ENCODE measurements at regions not wholly inside any gene's neighbourhood (a gene's known extent, or its start where the extent isn't known, plus 50 kb on each side); places are given as distances from the start of the nearest gene placed in this dataset.

DNA sequence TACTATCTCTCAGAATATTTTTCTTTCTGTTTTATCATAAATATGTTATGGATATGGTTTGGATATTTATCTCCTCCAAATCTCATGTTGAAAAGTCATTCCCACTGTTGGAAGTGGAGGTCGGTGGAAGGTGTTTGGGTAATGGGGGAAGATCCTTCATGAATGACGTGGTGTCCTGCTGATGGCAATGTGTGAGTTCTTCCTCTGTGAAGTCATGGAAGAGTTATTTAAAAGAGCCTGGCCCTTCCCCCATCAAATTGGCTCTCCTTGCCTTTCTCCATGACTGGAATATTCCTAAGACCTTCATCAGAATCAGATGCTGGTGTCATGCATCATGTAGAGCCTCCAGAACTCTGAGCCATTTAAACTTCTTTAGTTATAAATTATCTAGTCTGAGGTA is 1291.6 kb downstream of the FSCB start:
- FAIRE-seq (no peak), DNase-seq (ENCODE audit: low read depth, low spot score) (no peak)
- H3K9ac ChIP-seq (replicated peaks; ENCODE audit: extremely low read depth, insufficient read depth, low read length) = no peak overlapping the region
- H3K36me3 ChIP-seq (ENCODE audit: control insufficient read depth in 2 of 2, extremely low read depth in 1 of 2, insufficient read depth in 2 of 2, low read length in 2 of 2) = no peaks in the 10 kb centered on the region
- TF ChIP-seq FOS (IDR thresholded peaks at IDR 0.05; ENCODE audit: borderline replicate concordance, insufficient read depth, low read length) = no peak
- intact Hi-C loops (cut with micrococcal nuclease) = no loop called here
- H3K27ac ChIP-seq (ENCODE audit: insufficient read depth, low read depth, low read length) = no peak overlapping the region
- BruUV-seq (replicated peaks) = no TSS peak
- no peak overlapping the region for H3K4me3 ChIP-seq (replicated peaks in 1 of 3; ENCODE audit: insufficient read depth in 1 of 3, low read depth in 1 of 3, low read length in 3 of 3)
- no peak overlapping the region for H2AFZ ChIP-seq (ENCODE audit: low read depth, low read length)
- H3K4me2 ChIP-seq (ENCODE audit: insufficient read depth, low read length) = no peak overlapping the region
- H4K20me1 ChIP-seq (replicated peaks; ENCODE audit: control insufficient read depth, extremely low read depth, insufficient read depth, low read length) = no peaks in the 10 kb centered on the region
- H3K9me3 ChIP-seq (replicated peaks; ENCODE audit: control insufficient read depth, insufficient read depth, low read length) = peaks cover 7% of the 10 kb centered on the region
- H3K79me2 ChIP-seq (ENCODE audit: control insufficient read depth, insufficient read depth, low read length) = no peaks in the 10 kb centered on the region
- POLR2A ChIA-PET = no interaction called here
- CTCF ChIA-PET = no interaction called here
- H3K27me3 ChIP-seq (ENCODE audit: control insufficient read depth in 2 of 2, insufficient read depth in 2 of 2, low read length in 2 of 2) = no peaks in the 10 kb centered on the region
- H3K9me1 ChIP-seq (replicated peaks; ENCODE audit: control insufficient read depth, extremely low read depth, insufficient read depth, low read length) = no peaks in the 10 kb centered on the region
- dilution Hi-C loops (cut with MboI; ENCODE audit: extremely low pct_ligation_motif_present, low sequenced_read_pairs) = no loop called here
- no peaks in the 10 kb centered on the region for H3K4me1 ChIP-seq (ENCODE audit: control insufficient read depth, extremely low read depth, insufficient read depth, low read length)

DNA sequence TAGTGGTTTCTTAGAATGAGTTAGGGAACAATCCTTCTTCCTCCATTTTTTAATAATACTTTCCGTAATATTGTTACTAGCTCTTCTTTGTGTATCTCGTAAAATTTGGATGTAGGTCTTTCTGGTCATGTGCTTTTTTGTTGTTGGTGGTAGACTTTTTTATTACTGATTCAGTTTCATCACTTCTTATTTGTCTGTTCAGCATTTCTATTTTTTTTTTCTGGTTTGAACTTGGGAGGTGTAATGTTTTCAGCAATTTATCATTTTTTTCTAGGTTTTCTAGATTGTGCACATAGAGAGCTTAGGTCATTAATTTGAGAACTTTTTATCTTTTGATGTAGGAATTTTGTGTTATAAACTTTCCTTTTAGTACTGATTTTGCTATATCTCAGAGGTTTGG is 1299.9 kb downstream of the FSCB start:
- no peak for FAIRE-seq
- intact Hi-C loops (cut with micrococcal nuclease) (no loop called here), dilution Hi-C loops (cut with MboI; ENCODE audit: extremely low pct_ligation_motif_present, low sequenced_read_pairs) (no loop called here)
- DNase-seq (ENCODE audit: low read depth, low spot score) = no peak
- no peak overlapping the region for H3K27ac ChIP-seq (ENCODE audit: insufficient read depth, low read depth, low read length)
- H3K4me3 ChIP-seq (replicated peaks in 1 of 3; ENCODE audit: insufficient read depth in 1 of 3, low read depth in 1 of 3, low read length in 3 of 3) = no peak overlapping the region
- no peaks in the 10 kb centered on the region for H4K20me1 ChIP-seq (replicated peaks; ENCODE audit: control insufficient read depth, extremely low read depth, insufficient read depth, low read length)
- peaks cover 2% of the 10 kb centered on the region for H3K9me1 ChIP-seq (replicated peaks; ENCODE audit: control insufficient read depth, extremely low read depth, insufficient read depth, low read length)
- peaks cover 2% of the 10 kb centered on the region for H3K9me3 ChIP-seq (replicated peaks; ENCODE audit: control insufficient read depth, insufficient read depth, low read length)
- no TSS peak for BruUV-seq (replicated peaks)
- TF ChIP-seq GATA2 (IDR thresholded peaks at IDR 0.05; ENCODE audit: insufficient read depth, insufficient read length, low read depth, low read length) = no peak
- no peaks in the 10 kb centered on the region for H3K4me1 ChIP-seq (ENCODE audit: control insufficient read depth, extremely low read depth, insufficient read depth, low read length)
- no peaks in the 10 kb centered on the region for H3K27me3 ChIP-seq (ENCODE audit: control insufficient read depth in 2 of 2, insufficient read depth in 2 of 2, low read length in 2 of 2)
- H3K79me2 ChIP-seq (ENCODE audit: control insufficient read depth, insufficient read depth, low read length) = no peaks in the 10 kb centered on the region
- H3K36me3 ChIP-seq (ENCODE audit: control insufficient read depth in 2 of 2, extremely low read depth in 1 of 2, insufficient read depth in 2 of 2, low read length in 2 of 2) = no peaks in the 10 kb centered on the region
- no peak overlapping the region for H3K4me2 ChIP-seq (ENCODE audit: insufficient read depth, low read length)
- ChIA-PET POLR2A (no interaction called here), CTCF (no interaction called here)
- no peak overlapping the region for H3K9ac ChIP-seq (replicated peaks; ENCODE audit: extremely low read depth, insufficient read depth, low read length)
- H2AFZ ChIP-seq (ENCODE audit: low read depth, low read length) = no peak overlapping the region

Data from endothelial cell of umbilical vein (primary cell).